OCI-LY3 (cell line): ENCODE measurements at regions not wholly inside any gene's neighbourhood (a gene's known extent, or its start where the extent isn't known, plus 50 kb on each side); places are given as distances from the start of the nearest gene placed in this dataset.

ENCODE experiments used
- H2AFZ ChIP-seq: fragments of 200-600, 300-600 bp; shearing (Covaris generic); 2 replicates; pipeline ENCODE4 v1.6.0; 2014; ENCODE audit warnings: antibody characterized with exemption, low read depth, low read length
- H3K27ac ChIP-seq: fragments of 200-600, 300-600 bp; sonication (generic); 2 replicates; pipeline ENCODE4 v1.5.1; 2014; ENCODE audit warnings: mild to moderate bottlenecking, low read length, moderate library complexity, mixed read lengths
- H3K27me3 ChIP-seq: fragments of 200-600, 300-600 bp; sonication (generic); 2 replicates; pipeline ENCODE4 v1.6.1; 2014; ENCODE audit warnings: low read depth, low read length, mixed read lengths
- H3K36me3 ChIP-seq: fragments of 200-600, 300-600 bp; sonication (generic); replicated peaks from 2 replicates; pipeline ENCODE3; 2014; ENCODE audit warnings: low read depth, low read length, mixed read lengths
- H3K4me1 ChIP-seq: fragments of 300-600, 200-600 bp; sonication (generic); 2 replicates; pipeline ENCODE4 v1.6.1; 2014; ENCODE audit warnings: low read length, mixed read lengths
- H3K4me2 ChIP-seq: fragments of 200-600, 300-600 bp; sonication (generic); 2 replicates; pipeline ENCODE4 v1.6.1; 2014; ENCODE audit warnings: low read length, mixed read lengths
- H3K4me3 ChIP-seq: fragments of 300-600, 200-600 bp; sonication (generic); 2 replicates; pipeline ENCODE4 v1.5.1; 2014; ENCODE audit warnings: antibody characterized with exemption, mild to moderate bottlenecking, low read length, moderate library complexity
- H3K79me2 ChIP-seq: fragments of 300-600, 200-600 bp; shearing (Covaris generic); 2 replicates; pipeline ENCODE4 v1.6.1; 2014; ENCODE audit warnings: mild to moderate bottlenecking, low read length, mixed read lengths
- H3K9ac ChIP-seq: fragments of 300-600, 200-600 bp; shearing (Covaris generic); 2 replicates; pipeline ENCODE4 v1.6.0; 2014; ENCODE audit warnings: mild to moderate bottlenecking, low read length, moderate library complexity
- H3K9me3 ChIP-seq: fragments of 200-600, 300-600 bp; shearing (Covaris generic); 2 replicates; pipeline ENCODE4 v1.6.1; 2014; ENCODE audit warnings: low read length, mixed read lengths; ENCODE audit not compliant: insufficient read depth
- H4K20me1 ChIP-seq: fragments of 200-600, 300-600 bp; sonication (generic); 2 replicates; pipeline ENCODE4 v1.6.1; 2016; ENCODE audit warnings: low read length, mixed read lengths; ENCODE audit not compliant: insufficient read depth
- CTCF ChIP-seq: fragments of 200-600, 300-600 bp; sonication (generic); IDR thresholded peaks from 2 replicates; pipeline ENCODE4 v1.5.1; 2014; ENCODE audit warnings: antibody characterized with exemption, low read length, low read depth
- EZH2phosphoT487 ChIP-seq: fragments of 200-600 bp; shearing (Covaris generic); IDR thresholded peaks from 2 replicates; pipeline ENCODE4 v1.6.1; 2018; ENCODE audit warnings: antibody characterized with exemption, mixed run types, low read depth

- H3K4me1 ChIP-seq = no peaks in the 10 kb centered on the region
- no peaks in the 10 kb centered on the region for H3K9me3 ChIP-seq
- no peak overlapping the region for H2AFZ ChIP-seq
- no peaks in the 10 kb centered on the region for H4K20me1 ChIP-seq
- no peaks in the 10 kb centered on the region for H3K27me3 ChIP-seq
- TF ChIP-seq CTCF (no peak), EZH2phosphoT487 (no peak)
- H3K9ac ChIP-seq = no peak overlapping the region
- H3K27ac ChIP-seq = no peak overlapping the region
- no peak overlapping the region for H3K4me3 ChIP-seq
- no peaks in the 10 kb centered on the region for H3K79me2 ChIP-seq
- no peak overlapping the region for H3K4me2 ChIP-seq
- H3K36me3 ChIP-seq = no peaks in the 10 kb centered on the region
Observed at GRCh38 chr2:234869164-234869563, 82.7 kb upstream of the SH3BP4 start.

GRCh38 chr2:234867882-234868285, 83.9 kb upstream of the SH3BP4 start:
- Histone ChIP-seq H4K20me1 (no peaks in the 10 kb centered on the region), H3K4me1 (no peaks in the 10 kb centered on the region), H2AFZ (no peak overlapping the region), H3K9ac (no peak overlapping the region), H3K4me3 (no peak overlapping the region), H3K9me3 (no peaks in the 10 kb centered on the region), H3K4me2 (no peak overlapping the region), H3K36me3 (no peaks in the 10 kb centered on the region), H3K27me3 (no peaks in the 10 kb centered on the region), H3K27ac (no peak overlapping the region), H3K79me2 (no peaks in the 10 kb centered on the region)
- TF ChIP-seq EZH2phosphoT487 (no peak), CTCF (no peak)

GRCh38 chr2:234865586-234865985, 86.2 kb upstream of the SH3BP4 start:
- H3K4me2 ChIP-seq = no peak overlapping the region

GRCh38 chr2:234865040-234865439, 86.8 kb upstream of the SH3BP4 start:
- H3K79me2 ChIP-seq = no peaks in the 10 kb centered on the region
- H4K20me1 ChIP-seq = no peaks in the 10 kb centered on the region
- H3K27ac ChIP-seq = no peak overlapping the region
- H3K4me3 ChIP-seq = no peak overlapping the region
- no peak overlapping the region for H2AFZ ChIP-seq
- no peaks in the 10 kb centered on the region for H3K36me3 ChIP-seq
- H3K9ac ChIP-seq = no peak overlapping the region
- H3K4me2 ChIP-seq = no peak overlapping the region
- no peaks in the 10 kb centered on the region for H3K27me3 ChIP-seq
- TF ChIP-seq EZH2phosphoT487 (no peak), CTCF (no peak)
- H3K4me1 ChIP-seq = no peaks in the 10 kb centered on the region
- H3K9me3 ChIP-seq = no peaks in the 10 kb centered on the region

More at GRCh38 chr2:234865586-234865985, 86.2 kb upstream of the SH3BP4 start:
- Histone ChIP-seq H3K4me3 (no peak overlapping the region), H3K4me1 (no peaks in the 10 kb centered on the region), H2AFZ (no peak overlapping the region), H3K36me3 (no peaks in the 10 kb centered on the region), H3K9ac (no peak overlapping the region), H3K27ac (no peak overlapping the region), H3K79me2 (no peaks in the 10 kb centered on the region), H3K9me3 (no peaks in the 10 kb centered on the region), H3K27me3 (no peaks in the 10 kb centered on the region), H4K20me1 (no peaks in the 10 kb centered on the region)
- TF ChIP-seq EZH2phosphoT487 (no peak), CTCF (no peak)
